ENCODE measurements at regions not wholly inside any gene's neighbourhood (a gene's known extent, or its start where the extent isn't known, plus 50 kb on each side); places are given as distances from the start of the nearest gene placed in this dataset.
"Not testable (repeated sequence)": the region's sequence is repeated elsewhere in the genome, so short reads cannot be mapped to it uniquely, and the experiment has no call there.

- DNase-seq = not testable (repeated sequence)
Observed at GRCh38 chr7:119914119-119914518, 358.9 kb upstream of the KCND2 start.

- DNase-seq = no peak
Observed at GRCh38 chr7:119916501-119916900, 356.5 kb upstream of the KCND2 start.

GRCh38 chr7:119918185-119918584 lies 354.8 kb upstream of the KCND2 start:
- no peak for DNase-seq

GRCh38 chr7:119919986-119920385 lies 353.0 kb upstream of the KCND2 start:
- no peak for DNase-seq

GRCh38 chr7:119925581-119926289 lies 347.2 kb upstream of the KCND2 start:
- DNase-seq = no peak

- DNase-seq = no peak
Observed at GRCh38 chr7:119929891-119930290, 343.1 kb upstream of the KCND2 start.

- no peak for DNase-seq
Observed at GRCh38 chr7:119931230-119931824, 341.6 kb upstream of the KCND2 start.

- no peak for DNase-seq
Observed at GRCh38 chr7:119935418-119936025, 337.5 kb upstream of the KCND2 start.

- DNase-seq = no peak
Observed at GRCh38 chr7:119936836-119937235, 336.1 kb upstream of the KCND2 start.

- no peak for DNase-seq
Observed at GRCh38 chr7:119937745-119938144, 335.2 kb upstream of the KCND2 start.

GRCh38 chr7:119943942-119944600 lies 328.9 kb upstream of the KCND2 start:
- no peak for DNase-seq

GRCh38 chr7:119944601-119944972 lies 328.4 kb upstream of the KCND2 start:
- no peak for DNase-seq

GRCh38 chr7:119945822-119946221 lies 327.2 kb upstream of the KCND2 start:
- DNase-seq = no peak

GRCh38 chr7:119949053-119949452 lies 323.9 kb upstream of the KCND2 start:
- no peak for DNase-seq

- DNase-seq = not testable (repeated sequence)
Observed at GRCh38 chr7:119950390-119951041, 322.5 kb upstream of the KCND2 start.

GRCh38 chr7:119951614-119952013 lies 321.4 kb upstream of the KCND2 start:
- not testable (repeated sequence) for DNase-seq

GRCh38 chr7:119957335-119957734 lies 315.6 kb upstream of the KCND2 start:
- DNase-seq = no peak

GRCh38 chr7:119959811-119960210 lies 313.2 kb upstream of the KCND2 start:
- no peak for DNase-seq

GRCh38 chr7:119963654-119964053 lies 309.3 kb upstream of the KCND2 start:
- no peak for DNase-seq

GRCh38 chr7:119964065-119964464 lies 308.9 kb upstream of the KCND2 start:
- DNase-seq = no peak

- DNase-seq = no peak
Observed at GRCh38 chr7:119964788-119965542, 308.0 kb upstream of the KCND2 start.

GRCh38 chr7:119967221-119967620 lies 305.8 kb upstream of the KCND2 start:
- no peak for DNase-seq

- DNase-seq = not testable (repeated sequence)
Observed at GRCh38 chr7:119968411-119968810, 304.6 kb upstream of the KCND2 start.
